GM12892 (cell line): ENCODE measurements at regions not wholly inside any gene's neighbourhood (a gene's known extent, or its start where the extent isn't known, plus 50 kb on each side); places are given as distances from the start of the nearest gene placed in this dataset.

ENCODE experiments used
- DNase-seq: peaks from one replicate; pipeline ENCODE4 v3.0.0; 2011; ENCODE audit not compliant: insufficient read length
- FAIRE-seq: peaks from 2 replicates; lab custom pipeline; 2011; peaks lifted over from hg19 to GRCh38; lab: Jason Lieb, UNC
- POLR2A ChIP-seq: IDR thresholded peaks from 2 replicates; pipeline ENCODE4 v1.6.1; 2011; ENCODE audit warnings: low read depth, low read length, control low read depth
- POLR2AphosphoS5 ChIP-seq: IDR thresholded peaks from 2 replicates; pipeline ENCODE4 v1.6.1; 2011; ENCODE audit warnings: low read depth, low read length, control low read depth
- TAF1 ChIP-seq: IDR thresholded peaks from 2 replicates; pipeline ENCODE4 v1.6.1; 2011; ENCODE audit warnings: low read depth, mild to moderate bottlenecking, control low read depth, low read length, borderline replicate concordance

DNA sequence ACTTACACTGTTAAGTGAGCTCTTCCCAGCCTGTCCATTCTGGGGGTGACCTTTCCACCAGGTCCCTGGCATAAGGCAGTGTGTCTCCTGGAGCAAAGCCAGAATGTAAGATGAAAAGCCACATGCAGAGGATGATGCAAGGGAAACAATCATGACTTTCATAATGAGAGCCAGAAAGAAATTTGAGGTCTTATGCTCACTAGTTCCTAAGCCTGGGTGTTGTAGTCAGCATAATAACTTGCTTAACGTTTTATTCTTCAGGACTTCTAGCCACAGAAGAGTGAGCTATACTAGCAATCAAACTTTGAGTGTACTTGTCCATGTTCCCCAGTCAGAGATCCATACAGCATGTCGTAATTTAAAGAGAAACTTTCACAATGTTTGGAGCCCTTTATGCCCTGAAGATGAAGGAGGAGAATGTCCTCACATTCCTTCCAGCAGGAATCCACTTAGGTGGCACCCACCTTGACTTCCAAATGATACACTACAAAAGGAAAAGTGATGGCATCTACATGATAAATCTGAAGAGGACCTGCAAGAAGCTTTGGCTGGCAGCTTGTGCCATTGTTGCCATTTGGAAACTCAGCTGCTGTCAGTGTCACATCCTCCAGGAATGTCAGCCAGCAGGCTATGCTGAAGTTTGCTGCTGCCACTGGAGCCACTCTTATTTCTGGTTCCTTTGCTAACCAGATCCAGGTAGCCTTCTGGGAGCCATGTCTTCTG, 60.5 kb upstream of the FOXD3 start:
- FAIRE-seq = no peak
- no peak for DNase-seq

GRCh38 chr1:63262459-63262770, 60.0 kb upstream of the FOXD3 start:
- no peak for FAIRE-seq
- TF ChIP-seq POLR2AphosphoS5 (no peak), POLR2A (no peak), TAF1 (no peak)
- DNase-seq = no peak

More for the DNA sequence above, 60.5 kb upstream of the FOXD3 start:
- TF ChIP-seq TAF1 (no peak), POLR2AphosphoS5 (no peak), POLR2A (no peak)

- no peak for DNase-seq
- no peak for TF ChIP-seq POLR2AphosphoS5
- TF ChIP-seq TAF1 = no peak
- FAIRE-seq = no peak
These were observed 58.2 kb upstream of the FOXD3 start for GRCh38 chr1:63264161-63264560.

DNA sequence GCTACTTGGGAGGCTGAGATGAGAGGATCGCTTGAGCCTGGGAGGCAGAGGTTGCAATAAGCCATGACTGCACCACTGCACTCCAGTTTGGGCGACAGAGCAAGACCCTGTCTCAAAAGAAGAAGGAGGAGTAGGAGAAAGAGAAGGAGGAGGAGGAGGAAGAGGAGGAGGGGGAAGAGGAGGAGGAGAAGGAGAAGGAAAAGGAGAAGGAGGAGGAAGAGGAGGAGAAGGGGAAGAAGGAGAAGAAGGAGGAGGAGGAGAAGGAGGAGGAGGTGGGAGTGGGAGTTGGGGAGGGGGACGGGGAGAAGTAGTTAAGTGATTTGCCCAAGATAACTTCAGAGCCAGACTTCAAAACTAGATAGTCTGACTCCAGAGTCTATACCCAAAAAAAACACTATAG, 55.5 kb upstream of the FOXD3 start:
- no peak for FAIRE-seq
- no peak for DNase-seq
- TF ChIP-seq POLR2AphosphoS5 = no peak
- no peak for TF ChIP-seq TAF1
- TF ChIP-seq POLR2A = no peak

- TF ChIP-seq POLR2A (no peak), TAF1 (no peak), POLR2AphosphoS5 (no peak)
- FAIRE-seq = no peak
- no peak for DNase-seq
These were observed 53.5 kb upstream of the FOXD3 start for GRCh38 chr1:63268876-63269275.

GRCh38 chr1:63269571-63269970, 52.8 kb upstream of the FOXD3 start:
- DNase-seq (no peak), FAIRE-seq (no peak)
- TF ChIP-seq TAF1 (no peak), POLR2A (no peak), POLR2AphosphoS5 (no peak)
